Spleen (tissue), 7 donors: ENCODE measurements at regions not wholly inside any gene's neighbourhood (a gene's known extent, or its start where the extent isn't known, plus 50 kb on each side); places are given as distances from the start of the nearest gene placed in this dataset.

Source experiments
- POLR2A ChIP-seq, 3 donors: fragments of 450-650 bp; IDR thresholded peaks; one replicate each; pipeline ENCODE4 v1.5.1; 2017; ENCODE audit warnings: antibody characterized with exemption in 3 of 3, mild to moderate bottlenecking in 1 of 3
- POLR2AphosphoS5 ChIP-seq, 3 donors: sonication (generic); formaldehyde crosslinking; IDR thresholded peaks; one replicate each; pipeline ENCODE4 v1.5.1; 2017; ENCODE audit warnings: antibody characterized with exemption in 3 of 3
- TF ChIP-seq, protein P1 (sequence below), 11 experiments: fragments of 200-600 bp in 7 of 11; fragments of 450-650 bp in 4 of 11; sonication (generic) in 4 of 11; IDR thresholded peaks in 8 of 11; conservative IDR thresholded peaks in 3 of 11; 1 replicate in 7 of 11; 2 replicates in 4 of 11; pipeline versions ENCODE4 v1.4.0 to v1.8.0; 2016 to 2021; ENCODE audit warnings: antibody characterized with exemption in 11 of 11, inconsistent platforms in 4 of 11, mild to moderate bottlenecking in 1 of 11
- donor health status: DM: no; HTN: no; CAD: no; lungs with moderate emphysema.
- donor health status: DM: no; HTN: no; CAD: no.
- donor health status: DM: no; HTN: no; CAD: no.

DNA sequence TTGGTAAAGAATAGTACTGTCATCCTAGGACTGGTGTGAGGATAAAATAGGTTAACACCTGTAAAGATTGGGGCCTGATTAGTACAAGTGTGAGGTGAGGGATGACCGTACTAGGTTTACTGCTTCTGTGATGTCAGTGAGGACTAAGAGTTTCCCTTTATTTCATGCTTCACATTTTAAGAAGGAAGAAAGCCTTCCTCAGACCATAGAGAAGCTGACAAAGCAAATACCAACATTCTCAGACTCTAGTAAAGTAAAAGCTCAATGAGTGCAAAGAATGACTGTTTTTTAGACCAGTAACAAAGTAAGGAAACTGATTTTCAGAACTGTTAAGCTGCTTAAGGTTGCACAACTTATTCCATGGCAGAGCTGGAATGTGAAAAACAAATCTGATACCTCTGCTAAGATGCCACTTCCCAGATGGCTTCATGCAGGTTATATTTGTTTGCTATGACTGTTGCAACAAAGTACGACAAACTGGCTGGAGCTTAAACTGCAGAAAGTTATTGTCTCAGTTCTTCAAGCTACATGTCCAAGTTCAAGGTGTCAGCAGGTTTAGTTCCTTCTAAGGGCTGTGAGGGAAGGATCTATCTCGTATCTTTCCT, 354.9 kb downstream of the RSL24D1 start:
- TF ChIP-seq, protein P1, sequence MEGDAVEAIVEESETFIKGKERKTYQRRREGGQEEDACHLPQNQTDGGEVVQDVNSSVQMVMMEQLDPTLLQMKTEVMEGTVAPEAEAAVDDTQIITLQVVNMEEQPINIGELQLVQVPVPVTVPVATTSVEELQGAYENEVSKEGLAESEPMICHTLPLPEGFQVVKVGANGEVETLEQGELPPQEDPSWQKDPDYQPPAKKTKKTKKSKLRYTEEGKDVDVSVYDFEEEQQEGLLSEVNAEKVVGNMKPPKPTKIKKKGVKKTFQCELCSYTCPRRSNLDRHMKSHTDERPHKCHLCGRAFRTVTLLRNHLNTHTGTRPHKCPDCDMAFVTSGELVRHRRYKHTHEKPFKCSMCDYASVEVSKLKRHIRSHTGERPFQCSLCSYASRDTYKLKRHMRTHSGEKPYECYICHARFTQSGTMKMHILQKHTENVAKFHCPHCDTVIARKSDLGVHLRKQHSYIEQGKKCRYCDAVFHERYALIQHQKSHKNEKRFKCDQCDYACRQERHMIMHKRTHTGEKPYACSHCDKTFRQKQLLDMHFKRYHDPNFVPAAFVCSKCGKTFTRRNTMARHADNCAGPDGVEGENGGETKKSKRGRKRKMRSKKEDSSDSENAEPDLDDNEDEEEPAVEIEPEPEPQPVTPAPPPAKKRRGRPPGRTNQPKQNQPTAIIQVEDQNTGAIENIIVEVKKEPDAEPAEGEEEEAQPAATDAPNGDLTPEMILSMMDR (IDR thresholded peaks at IDR 0.05 in 8 of 11, conservative IDR thresholded peaks at IDR 0.05 in 3 of 11) = no peak
- TF ChIP-seq POLR2AphosphoS5 (IDR thresholded peaks at IDR 0.05) = no peak
- no peak for TF ChIP-seq POLR2A (IDR thresholded peaks at IDR 0.05)
